Neural crest cell (in vitro differentiated cells): ENCODE measurements at regions not wholly inside any gene's neighbourhood (a gene's known extent, or its start where the extent isn't known, plus 50 kb on each side); places are given as distances from the start of the nearest gene placed in this dataset.

ENCODE experiments used
- DNase-seq: peaks from one replicate; pipeline ENCODE4 v3.0.0; 2021; ENCODE audit warnings: low read depth, mixed read lengths, low spot score
- H3K27ac Mint-ChIP-seq: one replicate; pipeline ENCODE4 v1.8.0; 2021; ENCODE audit warnings: mild to moderate bottlenecking, mixed read lengths; ENCODE audit not compliant: unreplicated experiment
- H3K27me3 Mint-ChIP-seq: 2 replicates; pipeline ENCODE4 v1.8.0; 2021; ENCODE audit warnings: low read depth, mild to moderate bottlenecking, mixed read lengths
- H3K36me3 Mint-ChIP-seq: 2 replicates; pipeline ENCODE4 v1.8.0; 2021; ENCODE audit warnings: low read depth, mild to moderate bottlenecking, mixed read lengths
- H3K4me1 Mint-ChIP-seq: 2 replicates; pipeline ENCODE4 v1.8.0; 2021; ENCODE audit warnings: mixed read lengths
- H3K4me3 Mint-ChIP-seq: one replicate; pipeline ENCODE4 v1.8.0; 2021; ENCODE audit warnings: mild to moderate bottlenecking, mixed read lengths
- H3K9me3 Mint-ChIP-seq: 2 replicates; pipeline ENCODE4 v1.8.0; 2021; ENCODE audit warnings: mixed read lengths
- CTCF ChIP-seq: fragments of 200-600 bp; sonication (generic); conservative IDR thresholded peaks from 2 replicates; pipeline ENCODE4 v1.5.0; 2021; ENCODE audit warnings: antibody characterized with exemption, mild to moderate bottlenecking

- H3K27ac Mint-ChIP-seq, result no peak overlapping the region
- no peak for DNase-seq
- H3K4me1 Mint-ChIP-seq, result no peaks in the 10 kb centered on the region
- H3K27me3 Mint-ChIP-seq, result peaks cover 23% of the 10 kb centered on the region
- H3K9me3 Mint-ChIP-seq, result peaks cover under 1% of the 10 kb centered on the region
- no peak overlapping the region for H3K4me3 Mint-ChIP-seq
- no peak for TF ChIP-seq CTCF
- H3K36me3 Mint-ChIP-seq, result no peaks in the 10 kb centered on the region
These were observed 407.3 kb downstream of the NXPE2 start for GRCh38 chr11:115085461-115086210.

GRCh38 chr11:115087791-115088190, 409.5 kb downstream of the NXPE2 start:
- no peaks in the 10 kb centered on the region for H3K4me1 Mint-ChIP-seq
- TF ChIP-seq CTCF, result no peak
- no peak for DNase-seq
- H3K36me3 Mint-ChIP-seq, result no peaks in the 10 kb centered on the region
- H3K27me3 Mint-ChIP-seq, result peaks cover 3% of the 10 kb centered on the region
- peaks cover 4% of the 10 kb centered on the region for H3K9me3 Mint-ChIP-seq
- H3K4me3 Mint-ChIP-seq, result no peak overlapping the region
- no peak overlapping the region for H3K27ac Mint-ChIP-seq

GRCh38 chr11:115092516-115092915, 411.7 kb downstream of the CADM1 start:
- TF ChIP-seq CTCF, result no peak
- no peaks in the 10 kb centered on the region for H3K36me3 Mint-ChIP-seq
- peaks cover 4% of the 10 kb centered on the region for H3K9me3 Mint-ChIP-seq
- no peaks in the 10 kb centered on the region for H3K4me1 Mint-ChIP-seq
- H3K27me3 Mint-ChIP-seq, result no peaks in the 10 kb centered on the region
- no peak overlapping the region for H3K4me3 Mint-ChIP-seq
- H3K27ac Mint-ChIP-seq, result no peak overlapping the region
- no peak for DNase-seq

- Mint-ChIP-seq H3K4me1 (no peaks in the 10 kb centered on the region), H3K27me3 (no peaks in the 10 kb centered on the region), H3K36me3 (no peaks in the 10 kb centered on the region), H3K9me3 (no peaks in the 10 kb centered on the region), H3K27ac (no peak overlapping the region), H3K4me3 (no peak overlapping the region)
- DNase-seq, result no peak
- no peak for TF ChIP-seq CTCF
These were observed 406.3 kb downstream of the CADM1 start for GRCh38 chr11:115097796-115098408.

GRCh38 chr11:115100706-115101105, 403.5 kb downstream of the CADM1 start:
- Mint-ChIP-seq H3K4me3 (no peak overlapping the region), H3K27ac (no peak overlapping the region)
- TF ChIP-seq CTCF, result no peak

More at GRCh38 chr11:115100706-115101105, 403.5 kb downstream of the CADM1 start:
- no peak for DNase-seq
- H3K36me3 Mint-ChIP-seq, result no peaks in the 10 kb centered on the region
- peaks cover 2% of the 10 kb centered on the region for H3K27me3 Mint-ChIP-seq
- H3K4me1 Mint-ChIP-seq, result no peaks in the 10 kb centered on the region
- H3K9me3 Mint-ChIP-seq, result no peaks in the 10 kb centered on the region
